Renal pelvis (tissue), 1 donor: ENCODE measurements at regions not wholly inside any gene's neighbourhood (a gene's known extent, or its start where the extent isn't known, plus 50 kb on each side); places are given as distances from the start of the nearest gene placed in this dataset.
"Not testable (repeated sequence)": the region's sequence is repeated elsewhere in the genome, so short reads cannot be mapped to it uniquely, and the experiment has no call there.

Experiments used
- DNase-seq: peaks from one replicate; pipeline ENCODE4 v3.0.0-alpha.2; 2013

GRCh38 chr20:53800418-53800817 is 206.8 kb upstream of the ZNF217 start:
- DNase-seq, result no peak

GRCh38 chr20:53797085-53797484 is 203.4 kb upstream of the ZNF217 start:
- DNase-seq, result no peak

- no peak for DNase-seq
These were observed 201.5 kb upstream of the ZNF217 start for GRCh38 chr20:53795170-53795569.

GRCh38 chr20:53794529-53795115 is 201.0 kb upstream of the ZNF217 start:
- DNase-seq, result no peak

- DNase-seq, result no peak
These were observed 200.2 kb upstream of the ZNF217 start for GRCh38 chr20:53793783-53794383.

GRCh38 chr20:53792946-53793536 is 199.4 kb upstream of the ZNF217 start:
- no peak for DNase-seq

GRCh38 chr20:53789989-53790675 is 196.5 kb upstream of the ZNF217 start:
- DNase-seq, result no peak

- DNase-seq, result no peak
These were observed 194.8 kb upstream of the ZNF217 start for GRCh38 chr20:53788253-53789022.

- DNase-seq, result not testable (repeated sequence)
These were observed 193.9 kb upstream of the ZNF217 start for GRCh38 chr20:53787491-53787931.

GRCh38 chr20:53786445-53787267 is 193.0 kb upstream of the ZNF217 start:
- no peak for DNase-seq

GRCh38 chr20:53786071-53786444 is 192.4 kb upstream of the ZNF217 start:
- DNase-seq, result no peak

GRCh38 chr20:53785320-53785719 is 191.7 kb upstream of the ZNF217 start:
- no peak for DNase-seq

GRCh38 chr20:53783768-53784167 is 190.1 kb upstream of the ZNF217 start:
- DNase-seq, result no peak

GRCh38 chr20:53782612-53783246 is 189.1 kb upstream of the ZNF217 start:
- DNase-seq, result no peak

- no peak for DNase-seq
These were observed 186.2 kb upstream of the ZNF217 start for GRCh38 chr20:53779822-53780221.

- no peak for DNase-seq
These were observed 185.1 kb upstream of the ZNF217 start for GRCh38 chr20:53778736-53779135.

- no peak for DNase-seq
These were observed 184.4 kb upstream of the ZNF217 start for GRCh38 chr20:53778041-53778516.

- not testable (repeated sequence) for DNase-seq
These were observed 183.8 kb upstream of the ZNF217 start for GRCh38 chr20:53777402-53777801.

- no peak for DNase-seq
These were observed 183.2 kb upstream of the ZNF217 start for GRCh38 chr20:53776858-53777257.

GRCh38 chr20:53774461-53775203 is 181.0 kb upstream of the ZNF217 start:
- peak; percentile 29 for DNase-seq
